ENCODE measurements at regions not wholly inside any gene's neighbourhood (a gene's known extent, or its start where the extent isn't known, plus 50 kb on each side); places are given as distances from the start of the nearest gene placed in this dataset.

GRCh38 chr4:174138616-174139015 lies 144.9 kb downstream of the FBXO8 start:
- H3K27ac ChIP-seq (ENCODE audit: insufficient read length, low read depth, low read length) = no peak overlapping the region
- no peaks in the 10 kb centered on the region for H3K23me2 ChIP-seq (ENCODE audit: insufficient read length, low read depth, low read length, poor library complexity, severe bottlenecking)
- Mint-ChIP-seq H3K36me3 (ENCODE audit: insufficient read depth in 1 of 3, low read depth in 3 of 3) (no peaks in the 10 kb centered on the region), H3K27me3 (ENCODE audit: low read depth) (no peaks in the 10 kb centered on the region), H3K9me3 (no peaks in the 10 kb centered on the region), H3K27ac (no peak overlapping the region), H3K4me1 (peaks cover 11 to 20% of the 10 kb centered on the region in 2 experiments), H3K4me3 (no peak overlapping the region)
- no peak overlapping the region for H3K9ac ChIP-seq (ENCODE audit: extremely low read depth, insufficient read length, low read length)
- H3K4ac ChIP-seq (ENCODE audit: low read depth, low read length) = no peak overlapping the region
- H3K79me2 ChIP-seq (ENCODE audit: insufficient read depth, low read length) = no peaks in the 10 kb centered on the region
- no peak overlapping the region for H4K91ac ChIP-seq (ENCODE audit: insufficient read length, low read depth, low read length)
- no peak for TF ChIP-seq CTCF (conservative IDR thresholded peaks at IDR 0.05)
- no peaks in the 10 kb centered on the region for H3K27me3 ChIP-seq (ENCODE audit: insufficient read depth, low read length)
- H3K9me3 ChIP-seq (ENCODE audit: control insufficient read depth, low read depth, low read length) = no peaks in the 10 kb centered on the region
- no peak overlapping the region for H2BK20ac ChIP-seq (ENCODE audit: low read depth, low read length, poor library complexity, severe bottlenecking)
- H2BK15ac ChIP-seq (ENCODE audit: low read depth, low read length) = no peak overlapping the region
- no peak overlapping the region for H4K8ac ChIP-seq (replicated peaks; ENCODE audit: insufficient read length, low read depth, low read length)
- H2BK5ac ChIP-seq (ENCODE audit: insufficient read length, low read length) = no peak overlapping the region
- no peak overlapping the region for H3K14ac ChIP-seq (ENCODE audit: insufficient read depth, low read length)
- no peaks in the 10 kb centered on the region for H3K4me1 ChIP-seq (ENCODE audit: insufficient read depth, low read length)
- H3K4me2 ChIP-seq (ENCODE audit: insufficient read depth, insufficient read length, low read length) = no peak overlapping the region
- no peak overlapping the region for H2BK120ac ChIP-seq (ENCODE audit: low read depth, low read length, poor library complexity, severe bottlenecking)
- H3K79me1 ChIP-seq (ENCODE audit: insufficient read depth, low read depth, low read length, poor library complexity, severe bottlenecking) = no peaks in the 10 kb centered on the region
- H4K20me1 ChIP-seq (ENCODE audit: control insufficient read depth, insufficient read depth, insufficient read length) = no peaks in the 10 kb centered on the region
- no peak overlapping the region for H3K18ac ChIP-seq (ENCODE audit: insufficient read length, low read depth, low read length)
- H3K23ac ChIP-seq (ENCODE audit: insufficient read length, low read depth, low read length) = no peak overlapping the region
- H3T11ph ChIP-seq (ENCODE audit: low read length) = no peak overlapping the region
- no peak overlapping the region for H3K56ac ChIP-seq (ENCODE audit: insufficient read length, low read depth, low read length)
- no peak for DNase-seq
- H2BK12ac ChIP-seq (ENCODE audit: insufficient read length, low read depth, low read length) = no peak overlapping the region
- WGBS (ENCODE audit: extremely low coverage, insufficient read length, low lambda C conversion rate) = no CpG with 5 or more reads among the region's 1 CpG
- no peak overlapping the region for H2AFZ ChIP-seq (ENCODE audit: low read length)
- H2AK5ac ChIP-seq (ENCODE audit: insufficient read length, low read length) = no peak overlapping the region
- no peak overlapping the region for H4K5ac ChIP-seq (ENCODE audit: insufficient read length, low read depth, low read length)
